Smooth muscle cell (in vitro differentiated cells): ENCODE measurements at regions not wholly inside any gene's neighbourhood (a gene's known extent, or its start where the extent isn't known, plus 50 kb on each side); places are given as distances from the start of the nearest gene placed in this dataset.

Experiments
- DNase-seq: peaks from one replicate; lab custom pipeline; 2025; ENCODE audit not compliant: unreplicated experiment; lab: John Stamatoyannopoulos, UW
- H2AFZ ChIP-seq: fragments of 200-600 bp; sonication (generic); 2 replicates; pipeline ENCODE4 v1.6.0; 2016; ENCODE audit warnings: antibody characterized with exemption, low read depth, mild to moderate bottlenecking
- H3F3A ChIP-seq: fragments of 200-600 bp; sonication (generic); 2 replicates; pipeline ENCODE4 v1.6.0; 2017; ENCODE audit warnings: antibody characterized with exemption, low read depth
- H3K27ac ChIP-seq: fragments of 200-600 bp; sonication (generic); 2 replicates; pipeline ENCODE4 v1.5.1; 2016; ENCODE audit warnings: low read depth, mild to moderate bottlenecking
- H3K27me3 ChIP-seq: fragments of 200-600 bp; sonication (generic); 2 replicates; pipeline ENCODE4 v1.6.1; 2016; ENCODE audit warnings: low read depth, mild to moderate bottlenecking
- H3K36me3 ChIP-seq: fragments of 200-600 bp; sonication (generic); 2 replicates; pipeline ENCODE4 v1.5.1; 2016; ENCODE audit warnings: low read depth
- H3K4me1 ChIP-seq: fragments of 200-600 bp; sonication (generic); 2 replicates; pipeline ENCODE4 v1.5.1; 2016; ENCODE audit warnings: low read depth
- H3K4me2 ChIP-seq: fragments of 200-600 bp; sonication (generic); 2 replicates; pipeline ENCODE4 v1.6.0; 2016; ENCODE audit warnings: mild to moderate bottlenecking
- H3K4me3 ChIP-seq: fragments of 200-600 bp; sonication (generic); 2 replicates; pipeline ENCODE4 v1.5.1; 2016; ENCODE audit warnings: mild to moderate bottlenecking
- H3K79me2 ChIP-seq: fragments of 200-600 bp; sonication (generic); 2 replicates; pipeline ENCODE4 v1.6.0; 2016; ENCODE audit warnings: low read depth, mild to moderate bottlenecking
- H3K9ac ChIP-seq: fragments of 200-600 bp; sonication (generic); 2 replicates; pipeline ENCODE4 v1.6.0; 2016; ENCODE audit warnings: low read depth
- H3K9me3 ChIP-seq: fragments of 200-600 bp; sonication (generic); replicated peaks from 2 replicates; pipeline ENCODE4 v1.5.1; 2016; ENCODE audit warnings: low read depth
- H4K20me1 ChIP-seq: fragments of 200-600 bp; sonication (generic); 2 replicates; pipeline ENCODE4 v1.6.0; 2016; ENCODE audit warnings: low read depth
- WGBS: methylation state at CpG from one replicate; pipeline ENCODE4 v1.1.7; 2016; ENCODE audit warnings: low lambda C conversion rate; 5-methylcytosine and 5-hydroxymethylcytosine counted together
- TF ChIP-seq, protein P1 (sequence below): fragments of 200-600 bp; sonication (generic); IDR thresholded peaks from 2 replicates; pipeline ENCODE4 v1.5.1; 2017; ENCODE audit warnings: borderline replicate concordance, mild to moderate bottlenecking, antibody characterized with exemption; ENCODE audit not compliant: insufficient read depth, poor library complexity, severe bottlenecking

DNA sequence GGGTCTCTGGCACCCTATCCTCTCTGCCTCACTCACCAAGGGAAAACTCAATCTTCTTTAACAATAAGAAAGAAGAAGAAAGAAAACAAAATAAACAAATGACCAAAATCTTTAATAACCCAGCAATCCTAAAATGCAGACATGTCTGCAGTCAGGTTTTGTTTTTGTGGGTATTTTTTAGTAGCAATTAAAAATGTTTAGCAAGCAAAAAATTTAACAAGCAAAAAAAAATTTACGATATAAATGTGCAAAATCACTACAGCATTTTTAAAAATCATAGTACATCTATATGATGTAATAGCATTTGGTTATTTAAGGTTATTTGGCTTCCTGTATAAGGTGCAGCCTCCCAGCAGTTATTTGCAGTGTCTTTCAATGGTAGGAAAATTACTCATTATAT lies 151.3 kb upstream of the MAP3K1 start:
- Histone ChIP-seq H3K27me3 (no peaks in the 10 kb centered on the region), H2AFZ (no peak overlapping the region), H3K9ac (no peak overlapping the region), H3F3A (no peaks in the 10 kb centered on the region), H3K79me2 (no peaks in the 10 kb centered on the region), H3K27ac (no peak overlapping the region), H3K36me3 (no peaks in the 10 kb centered on the region), H4K20me1 (no peaks in the 10 kb centered on the region), H3K4me2 (no peak overlapping the region), H3K4me3 (no peak overlapping the region), H3K9me3 (no peaks in the 10 kb centered on the region), H3K4me1 (no peaks in the 10 kb centered on the region)
- DNase-seq: no peak
- TF ChIP-seq, protein P1, sequence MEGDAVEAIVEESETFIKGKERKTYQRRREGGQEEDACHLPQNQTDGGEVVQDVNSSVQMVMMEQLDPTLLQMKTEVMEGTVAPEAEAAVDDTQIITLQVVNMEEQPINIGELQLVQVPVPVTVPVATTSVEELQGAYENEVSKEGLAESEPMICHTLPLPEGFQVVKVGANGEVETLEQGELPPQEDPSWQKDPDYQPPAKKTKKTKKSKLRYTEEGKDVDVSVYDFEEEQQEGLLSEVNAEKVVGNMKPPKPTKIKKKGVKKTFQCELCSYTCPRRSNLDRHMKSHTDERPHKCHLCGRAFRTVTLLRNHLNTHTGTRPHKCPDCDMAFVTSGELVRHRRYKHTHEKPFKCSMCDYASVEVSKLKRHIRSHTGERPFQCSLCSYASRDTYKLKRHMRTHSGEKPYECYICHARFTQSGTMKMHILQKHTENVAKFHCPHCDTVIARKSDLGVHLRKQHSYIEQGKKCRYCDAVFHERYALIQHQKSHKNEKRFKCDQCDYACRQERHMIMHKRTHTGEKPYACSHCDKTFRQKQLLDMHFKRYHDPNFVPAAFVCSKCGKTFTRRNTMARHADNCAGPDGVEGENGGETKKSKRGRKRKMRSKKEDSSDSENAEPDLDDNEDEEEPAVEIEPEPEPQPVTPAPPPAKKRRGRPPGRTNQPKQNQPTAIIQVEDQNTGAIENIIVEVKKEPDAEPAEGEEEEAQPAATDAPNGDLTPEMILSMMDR: no peak
- WGBS: 97% methylated on average over 1 of the region's 1 CpG

DNA sequence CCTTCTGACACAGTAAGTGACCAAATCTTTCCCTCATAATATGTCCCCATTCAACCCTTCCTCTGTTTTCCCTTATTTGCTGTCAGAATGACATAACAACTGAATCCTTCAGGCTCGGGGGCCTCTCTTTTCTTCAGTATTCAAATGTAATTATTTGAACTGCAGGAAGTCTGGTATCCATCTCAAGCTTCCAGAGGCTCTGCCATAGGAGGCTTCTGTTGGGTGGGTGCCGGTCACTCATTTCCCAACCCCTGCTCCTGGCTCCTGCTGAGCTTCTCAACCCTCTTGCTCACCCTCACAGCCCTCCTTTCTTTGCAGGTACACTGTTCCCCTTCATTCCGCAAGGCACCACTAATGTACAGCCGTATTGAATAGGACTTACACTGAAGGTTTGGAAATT lies 151.8 kb upstream of the MAP3K1 start:
- Histone ChIP-seq H3K27ac (no peak overlapping the region), H3K79me2 (no peaks in the 10 kb centered on the region), H3K4me1 (no peaks in the 10 kb centered on the region), H3K4me2 (no peak overlapping the region), H3K36me3 (no peaks in the 10 kb centered on the region), H3K9me3 (no peaks in the 10 kb centered on the region), H3K9ac (no peak overlapping the region), H3F3A (no peaks in the 10 kb centered on the region), H3K27me3 (no peaks in the 10 kb centered on the region), H4K20me1 (no peaks in the 10 kb centered on the region), H2AFZ (no peak overlapping the region), H3K4me3 (no peak overlapping the region)
- no peak for DNase-seq
- 83% methylated on average over 4 of the region's 4 CpGs for WGBS
- TF ChIP-seq, protein P1: no peak

DNA sequence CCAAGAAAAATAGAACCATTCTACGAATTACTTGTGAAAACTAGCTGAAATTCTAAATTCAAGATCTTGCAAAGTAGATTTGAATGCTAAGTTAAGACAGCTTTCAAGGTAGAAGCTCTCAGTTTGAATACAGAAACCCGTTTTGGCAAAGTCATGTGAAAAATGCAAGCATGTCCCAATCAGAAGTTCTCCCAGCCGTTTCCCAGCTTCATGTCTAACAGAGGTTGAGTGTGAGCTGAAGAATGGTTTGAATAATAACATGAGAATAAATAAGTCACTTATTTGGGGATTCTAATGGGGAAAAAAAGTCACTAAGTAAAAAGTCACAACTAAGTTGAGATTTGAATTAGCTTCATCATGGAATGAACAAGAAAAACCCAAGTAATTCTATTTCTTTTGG lies 152.5 kb upstream of the MAP3K1 start:
- no peak for DNase-seq
- no peaks in the 10 kb centered on the region for H3K9me3 ChIP-seq
- no peaks in the 10 kb centered on the region for H3F3A ChIP-seq
- H3K9ac ChIP-seq: no peak overlapping the region
- H3K27ac ChIP-seq: no peak overlapping the region
- H3K36me3 ChIP-seq: no peaks in the 10 kb centered on the region
- no peak overlapping the region for H3K4me3 ChIP-seq
- H2AFZ ChIP-seq: no peak overlapping the region
- no peaks in the 10 kb centered on the region for H3K79me2 ChIP-seq
- no peaks in the 10 kb centered on the region for H3K27me3 ChIP-seq
- WGBS: 75% methylated on average over 3 of the region's 3 CpGs
- H4K20me1 ChIP-seq: no peaks in the 10 kb centered on the region
- H3K4me2 ChIP-seq: no peak overlapping the region
- no peaks in the 10 kb centered on the region for H3K4me1 ChIP-seq
- TF ChIP-seq, protein P1: no peak

DNA sequence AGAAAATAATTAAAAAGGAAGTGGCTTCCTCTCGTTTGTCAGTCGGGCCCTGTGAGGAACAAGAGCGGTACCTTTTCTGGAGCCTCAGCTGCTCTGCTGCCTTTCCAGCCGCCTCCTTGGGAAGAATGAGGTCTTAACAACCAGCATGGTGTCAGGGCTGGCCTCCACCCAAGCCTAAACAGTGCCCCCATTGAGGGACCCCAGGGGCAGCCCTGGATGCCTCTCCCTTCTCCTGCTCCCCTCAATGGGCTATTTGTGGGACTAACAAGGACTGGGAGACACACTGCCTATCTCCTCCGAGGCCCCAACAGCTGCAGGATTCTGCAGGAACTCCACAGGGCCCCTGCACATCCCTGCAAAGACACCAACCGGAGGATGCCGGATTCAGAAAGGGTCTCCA lies 155.4 kb upstream of the MAP3K1 start:
- WGBS: 97% methylated on average over 7 of the region's 7 CpGs
- Histone ChIP-seq H4K20me1 (no peaks in the 10 kb centered on the region), H3K9ac (no peak overlapping the region), H3K27me3 (no peaks in the 10 kb centered on the region), H3F3A (no peaks in the 10 kb centered on the region), H3K79me2 (no peaks in the 10 kb centered on the region), H3K27ac (no peak overlapping the region), H3K4me2 (no peak overlapping the region), H2AFZ (no peak overlapping the region), H3K4me3 (no peak overlapping the region), H3K4me1 (no peaks in the 10 kb centered on the region), H3K9me3 (no peaks in the 10 kb centered on the region), H3K36me3 (no peaks in the 10 kb centered on the region)
- TF ChIP-seq, protein P1: no peak
- DNase-seq: no peak
